ENCODE measurements at regions not wholly inside any gene's neighbourhood (a gene's known extent, or its start where the extent isn't known, plus 50 kb on each side); places are given as distances from the start of the nearest gene placed in this dataset.

- TF ChIP-seq CHD7 (IDR thresholded peaks at IDR 0.05; ENCODE audit: insufficient replicate concordance, low read length) (no peak), SP1 (IDR thresholded peaks at IDR 0.05; ENCODE audit: low read depth, low read length) (no peak), CBX8 (IDR thresholded peaks at IDR 0.05; ENCODE audit: borderline replicate concordance, low read depth, low read length) (no peak), TBP (IDR thresholded peaks at IDR 0.05; ENCODE audit: low read depth, low read length) (no peak)
Measured at GRCh38 chr1:232752365-232752764, 52.9 kb upstream of the MAP10 start (continued).

Data from H1 (cell line).